GM03348 (cell line): ENCODE measurements at regions not wholly inside any gene's neighbourhood (a gene's known extent, or its start where the extent isn't known, plus 50 kb on each side); places are given as distances from the start of the nearest gene placed in this dataset.

Experiments
- DNase-seq: peaks from one replicate; pipeline ENCODE4 v3.0.0; 2012; ENCODE audit warnings: low spot score

DNA sequence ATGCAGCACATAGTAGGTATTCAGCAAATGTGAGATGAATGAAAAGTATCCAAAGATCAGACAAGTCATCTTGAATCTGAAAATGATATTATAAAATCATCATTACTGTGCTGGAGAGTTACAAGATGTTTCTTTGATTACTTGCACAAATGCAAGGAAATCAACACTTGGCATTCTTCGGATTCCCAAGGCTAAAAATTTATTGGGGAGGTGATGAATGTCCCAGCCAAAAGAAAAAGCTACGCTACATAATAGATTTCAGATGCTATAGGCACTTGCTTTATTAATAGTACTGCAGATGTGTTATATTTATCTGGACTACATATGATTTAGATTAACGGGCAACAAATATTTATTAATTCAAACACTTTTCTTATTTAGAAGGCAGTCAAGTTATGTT is 286.7 kb upstream of the TENM3 start:
- DNase-seq, result peak; percentile 35

DNA sequence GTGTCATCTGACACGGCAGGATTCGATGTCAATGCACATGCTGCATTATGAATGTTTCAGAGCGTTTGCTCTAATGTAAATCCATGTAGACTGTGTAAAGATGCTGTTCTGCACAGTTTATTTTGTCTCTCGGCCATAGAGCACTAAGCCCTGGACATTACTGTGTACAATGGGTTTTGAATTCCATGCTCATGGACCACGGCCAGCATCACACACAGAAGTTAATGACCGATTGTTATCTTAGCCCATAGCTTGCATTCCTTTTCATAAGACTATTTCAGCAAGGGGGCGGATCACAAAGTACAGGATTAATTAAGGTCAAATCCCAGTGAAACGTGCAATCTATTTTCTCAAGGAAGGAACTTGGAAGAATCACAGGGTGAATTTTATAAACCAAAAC is 286.1 kb upstream of the TENM3 start:
- DNase-seq, result peak; percentile 63

DNA sequence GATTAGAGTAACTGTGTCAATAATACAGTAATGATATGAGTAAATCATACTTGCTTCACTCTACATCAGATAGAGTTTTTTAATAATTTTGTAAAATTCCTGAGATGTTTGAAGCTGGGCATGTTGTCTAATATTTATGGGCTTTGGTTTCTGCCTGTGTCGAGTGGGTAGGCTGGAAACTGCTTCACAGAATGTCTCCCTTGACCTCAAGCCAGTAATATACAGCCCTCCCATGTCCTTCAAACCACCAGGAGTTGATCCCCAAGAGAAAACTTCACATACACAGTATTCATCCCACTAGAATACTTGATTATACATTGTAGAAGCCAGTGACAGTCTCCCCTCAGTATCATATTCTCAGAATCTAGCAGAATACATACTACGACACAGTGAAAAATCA is 284.8 kb upstream of the TENM3 start:
- peak; percentile 37 for DNase-seq

DNA sequence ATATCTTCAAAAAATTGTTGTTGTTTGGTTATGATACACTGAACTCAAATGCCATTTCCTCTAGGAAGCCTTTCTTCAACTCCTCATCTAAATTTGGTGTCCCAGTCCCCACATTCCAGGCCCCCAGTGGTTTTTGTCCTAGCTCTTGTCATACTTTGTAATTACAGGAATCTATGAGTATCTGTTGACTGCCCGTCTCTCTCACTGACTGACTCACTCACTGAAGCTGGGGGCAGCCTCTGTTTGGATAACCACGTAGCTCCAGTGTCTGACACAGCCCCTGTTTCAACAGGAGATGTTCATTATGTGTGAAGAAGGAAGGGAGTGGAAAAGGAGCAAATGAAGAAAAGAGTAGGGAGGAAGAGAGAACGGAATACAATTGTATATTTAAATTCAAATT is 284.1 kb upstream of the TENM3 start:
- peak; percentile 68 for DNase-seq

DNA sequence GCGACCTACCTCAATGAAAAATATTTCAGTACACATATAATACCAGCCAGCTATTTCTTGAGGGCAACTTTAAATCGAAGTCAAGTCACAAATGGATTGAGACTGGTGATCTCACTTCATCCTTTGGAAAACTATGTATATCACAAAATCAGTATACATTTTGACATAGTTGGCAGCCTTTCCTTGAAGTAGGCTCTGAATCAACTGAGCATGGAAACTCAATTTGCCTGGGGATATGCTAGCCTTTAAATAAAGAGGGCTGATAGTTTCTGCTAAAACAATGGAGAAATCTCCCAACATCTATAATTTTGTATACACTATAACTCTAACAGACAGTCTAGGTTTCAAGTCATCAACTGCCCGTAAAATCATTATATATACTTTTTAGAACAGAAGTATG is 282.8 kb upstream of the TENM3 start:
- no peak for DNase-seq

DNA sequence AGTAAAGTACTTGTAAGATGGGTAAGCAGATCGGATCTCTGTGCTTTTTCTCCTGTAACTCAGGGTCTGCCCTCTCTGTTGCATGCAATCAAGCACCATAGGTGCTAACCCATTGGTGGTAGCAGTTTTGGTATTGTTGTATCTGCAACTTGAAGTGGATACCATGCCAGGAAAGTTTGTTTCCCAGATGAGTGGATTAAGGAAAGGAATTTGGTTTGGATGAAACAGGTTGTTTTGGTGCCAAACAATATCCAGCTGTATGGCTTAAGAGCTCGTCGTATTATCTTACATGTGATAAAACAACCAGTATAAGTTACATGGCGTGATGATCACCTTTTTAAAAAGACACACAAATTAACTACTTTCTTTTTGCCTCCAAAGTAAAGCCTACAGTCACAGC is 280.9 kb upstream of the TENM3 start:
- DNase-seq, result peak; percentile 10

DNA sequence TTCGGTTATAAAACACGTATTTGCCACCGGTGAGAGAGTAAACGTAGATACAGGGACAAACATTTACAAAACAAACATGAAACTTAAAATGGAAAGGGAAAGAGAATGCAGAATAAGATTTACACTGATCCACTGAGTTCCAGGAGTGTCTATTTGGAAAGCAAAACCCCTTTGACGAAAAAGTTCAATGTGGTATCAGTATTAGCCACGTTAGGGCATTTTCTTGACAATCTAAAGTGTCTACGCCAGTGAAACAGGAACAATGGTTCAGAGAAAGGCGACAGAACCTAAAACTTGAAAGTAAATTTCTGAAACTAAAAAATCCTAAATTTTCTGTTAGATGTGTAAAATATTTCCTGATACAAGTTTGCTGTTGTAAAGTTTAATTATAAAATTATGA is 278.5 kb upstream of the TENM3 start:
- no peak for DNase-seq

DNA sequence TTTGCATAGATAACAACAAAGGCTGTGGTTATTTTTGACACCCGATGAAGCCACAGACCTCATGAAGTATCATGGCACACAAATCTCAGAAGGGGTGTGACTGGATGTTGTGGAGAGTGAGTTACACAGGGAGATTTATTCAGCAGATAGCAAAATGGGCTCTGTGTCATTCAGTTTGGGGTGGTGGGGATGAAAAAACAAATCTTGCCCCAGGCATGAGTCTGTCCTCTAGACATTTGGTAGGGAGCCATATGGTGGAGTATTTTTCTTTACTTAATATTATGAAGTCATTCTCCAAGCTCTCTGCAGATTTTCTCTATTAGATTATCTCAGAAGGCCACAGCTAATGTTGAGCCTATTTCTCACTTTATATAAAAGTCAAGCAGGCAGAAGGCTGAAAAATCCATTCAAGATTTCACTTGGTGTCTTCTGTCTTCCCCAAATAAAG is 277.1 kb upstream of the TENM3 start:
- DNase-seq, result peak; percentile 53

DNA sequence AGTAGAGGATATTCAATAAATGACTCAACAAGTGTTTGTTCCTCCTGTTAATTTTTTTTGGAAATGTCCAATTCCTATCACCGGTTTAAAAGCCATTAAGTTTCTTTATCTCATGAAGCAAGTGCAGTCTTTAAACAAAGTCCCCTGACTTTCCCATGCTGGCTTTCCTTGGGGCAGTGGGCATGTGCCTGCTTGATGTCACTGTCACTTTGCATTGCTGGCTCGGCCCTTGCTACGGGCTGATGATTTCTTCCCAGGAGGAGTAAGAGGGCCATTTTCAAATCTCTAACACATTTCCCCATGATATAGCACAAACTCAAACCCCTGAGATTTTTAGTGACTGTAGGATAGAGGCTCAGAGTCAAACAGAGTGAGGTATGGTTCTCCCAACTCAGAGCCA is 275.8 kb upstream of the TENM3 start:
- DNase-seq, result no peak

DNA sequence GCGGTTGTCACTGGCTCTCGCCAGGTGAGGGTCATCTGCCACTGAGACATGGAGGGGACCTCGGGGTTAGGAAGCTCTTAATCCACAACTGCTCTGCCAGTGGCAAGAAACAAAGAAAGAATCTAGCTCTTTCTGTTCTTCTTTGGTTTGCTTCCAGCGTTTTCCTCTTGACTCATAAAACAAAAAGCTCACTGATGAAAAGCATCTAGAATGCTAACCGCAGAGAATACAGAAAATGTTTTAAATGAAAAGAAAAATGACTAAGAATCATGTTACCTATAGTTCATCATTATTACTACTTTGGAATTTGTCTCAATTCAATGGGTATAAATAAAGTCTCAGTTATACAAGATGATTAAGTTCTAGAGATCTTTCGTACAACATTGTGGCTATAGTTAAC is 274.8 kb upstream of the TENM3 start:
- peak; percentile 47 for DNase-seq

DNA sequence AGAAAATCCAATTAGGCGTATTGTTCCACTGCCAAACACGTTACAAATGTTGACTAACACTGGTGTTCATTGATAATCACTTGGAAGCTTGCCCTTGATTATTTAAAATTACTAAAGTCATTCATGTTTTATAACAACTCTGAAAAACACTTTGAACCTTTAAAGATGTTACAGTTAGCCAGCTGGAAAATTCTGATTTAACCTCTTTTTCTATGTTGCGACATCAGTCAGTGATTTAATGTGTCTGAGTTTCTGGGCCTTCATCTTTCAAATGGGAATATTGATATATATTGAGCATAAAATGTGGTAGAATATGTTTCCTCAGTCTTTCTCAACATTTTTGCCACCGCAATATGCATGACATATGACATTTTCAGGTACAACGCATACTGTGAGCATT is 274.1 kb upstream of the TENM3 start:
- DNase-seq, result no peak

DNA sequence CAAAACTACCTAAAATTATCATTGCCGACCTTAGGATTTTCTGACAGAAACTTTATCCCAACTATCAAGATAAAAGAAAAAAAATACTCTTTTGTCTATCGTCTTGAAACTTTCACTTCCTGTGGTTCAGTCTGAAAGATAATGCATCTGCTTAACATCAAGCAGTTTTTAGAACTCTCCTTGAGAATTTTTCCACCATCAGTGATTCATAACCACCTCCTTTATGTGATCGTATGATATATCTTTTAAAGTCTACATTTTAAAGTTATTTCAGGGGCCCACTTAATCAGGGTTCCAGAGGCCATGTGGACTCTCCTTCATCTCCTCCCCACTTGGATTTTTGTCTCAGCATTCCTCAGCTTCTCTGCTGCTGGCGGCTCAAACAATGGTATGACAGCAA is 272.8 kb upstream of the TENM3 start:
- DNase-seq, result peak; percentile 15

DNA sequence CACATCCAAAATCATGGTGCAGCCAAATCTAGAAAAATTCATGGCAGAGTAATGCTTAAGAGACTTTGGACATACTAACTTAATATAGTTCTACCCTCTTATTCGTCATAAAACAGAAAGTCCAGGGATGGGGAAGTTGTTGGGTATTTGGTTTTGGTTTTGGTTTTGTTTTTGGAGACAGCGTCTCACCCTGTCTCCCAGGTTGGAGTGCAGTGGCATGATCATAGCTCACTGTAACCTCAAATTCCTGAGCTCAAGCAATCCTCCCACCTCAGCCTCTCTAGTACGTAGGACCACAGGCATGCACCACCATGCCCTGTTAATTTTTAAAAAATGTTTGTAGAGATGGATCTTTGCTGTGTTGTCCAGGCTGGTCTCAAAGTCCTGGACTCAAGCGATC is 271.8 kb upstream of the TENM3 start:
- no peak for DNase-seq

DNA sequence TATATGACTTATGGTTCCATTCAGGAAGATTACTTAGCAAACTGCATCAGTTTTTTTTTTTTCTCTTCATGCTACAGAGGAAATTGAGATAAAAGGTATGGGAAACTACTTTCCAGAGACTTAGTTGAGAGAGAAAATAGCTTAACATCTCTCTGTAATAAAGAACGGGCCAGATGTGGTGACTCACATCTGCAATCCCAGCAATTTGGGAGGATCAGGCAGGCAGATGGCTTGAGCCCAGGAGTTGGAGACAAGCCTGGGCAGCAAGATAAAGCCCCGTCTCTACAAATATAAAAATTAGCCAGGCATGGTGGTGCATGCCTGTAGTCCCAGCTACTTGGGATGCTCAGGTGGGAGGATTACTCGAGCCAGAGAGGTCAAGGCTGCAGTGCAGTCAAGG is 271.2 kb upstream of the TENM3 start:
- DNase-seq, result peak; percentile 39

DNA sequence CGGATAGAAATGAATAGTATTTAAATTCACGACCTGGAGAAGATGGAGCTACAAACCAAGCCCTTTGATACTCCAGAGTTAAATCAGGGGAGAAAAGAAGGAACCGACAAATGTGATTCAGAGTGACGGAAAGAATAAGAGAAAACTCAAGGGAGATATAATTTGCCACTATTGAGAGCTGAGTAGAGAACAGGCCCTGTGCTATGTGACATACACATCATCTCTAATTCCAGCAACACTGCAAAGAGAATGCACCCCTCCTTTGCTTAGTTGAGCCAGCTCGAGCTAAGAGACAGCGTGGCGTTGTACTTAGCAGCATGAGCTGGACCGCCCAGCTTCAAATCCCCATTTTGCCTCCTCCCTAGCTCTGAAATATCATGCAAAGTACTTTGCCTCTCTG is 266.4 kb upstream of the TENM3 start:
- no peak for DNase-seq

DNA sequence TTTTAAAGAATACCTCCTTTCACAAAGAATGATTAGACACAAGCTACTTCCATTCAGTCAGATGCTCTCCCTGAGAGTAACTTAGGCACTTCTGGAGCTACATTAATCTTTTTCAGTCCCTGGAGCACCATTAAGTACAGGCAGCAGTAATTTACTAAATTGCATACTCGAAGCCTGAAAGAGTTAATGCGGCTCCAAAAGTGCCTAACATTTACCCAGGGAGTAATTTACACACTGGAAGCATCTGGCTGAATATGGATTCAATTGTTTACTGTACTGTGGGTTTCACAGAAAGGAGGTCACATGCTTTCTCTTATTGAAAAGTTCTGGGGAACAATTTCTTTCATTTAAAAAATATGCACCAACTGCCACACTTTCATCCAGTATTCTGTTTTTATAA is 260.8 kb upstream of the TENM3 start:
- DNase-seq, result no peak

DNA sequence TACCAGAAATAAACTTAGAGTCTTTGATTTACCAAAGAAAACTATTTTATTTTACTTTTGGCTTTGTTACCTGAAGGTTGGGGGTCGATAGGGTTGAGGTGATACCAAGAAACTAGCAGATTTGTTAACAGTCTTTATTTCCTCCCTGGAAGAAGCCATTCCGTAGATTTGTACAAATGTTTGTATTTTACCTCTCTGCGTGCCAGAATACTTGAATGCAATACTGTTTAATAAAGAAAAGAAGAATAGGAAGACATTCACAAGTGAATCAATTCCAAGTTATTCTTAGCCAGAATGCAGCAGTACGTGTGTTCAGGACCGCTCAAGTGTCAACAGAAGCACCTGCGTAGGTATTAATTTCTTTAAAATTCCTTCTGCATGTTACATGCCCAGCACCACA is 260.3 kb upstream of the TENM3 start:
- DNase-seq, result no peak

DNA sequence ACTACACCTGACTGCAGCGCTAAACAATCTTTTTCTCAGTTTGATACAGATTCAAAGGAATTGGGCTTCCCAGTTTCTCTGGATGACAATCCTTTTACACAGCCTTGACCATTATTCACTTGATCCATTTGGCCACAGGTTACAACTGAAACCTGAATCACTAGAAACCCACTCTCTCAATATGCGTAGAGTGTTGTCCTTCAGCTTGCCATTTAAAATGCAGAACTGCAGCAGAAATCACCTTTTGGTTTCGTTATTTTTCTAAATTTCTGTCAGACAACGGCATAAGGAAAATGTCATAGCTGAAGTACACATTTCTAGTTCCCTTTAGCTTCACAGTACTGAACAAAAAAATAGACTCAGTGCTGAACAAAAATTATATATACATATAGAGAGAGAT is 255.8 kb upstream of the TENM3 start:
- DNase-seq, result no peak

DNA sequence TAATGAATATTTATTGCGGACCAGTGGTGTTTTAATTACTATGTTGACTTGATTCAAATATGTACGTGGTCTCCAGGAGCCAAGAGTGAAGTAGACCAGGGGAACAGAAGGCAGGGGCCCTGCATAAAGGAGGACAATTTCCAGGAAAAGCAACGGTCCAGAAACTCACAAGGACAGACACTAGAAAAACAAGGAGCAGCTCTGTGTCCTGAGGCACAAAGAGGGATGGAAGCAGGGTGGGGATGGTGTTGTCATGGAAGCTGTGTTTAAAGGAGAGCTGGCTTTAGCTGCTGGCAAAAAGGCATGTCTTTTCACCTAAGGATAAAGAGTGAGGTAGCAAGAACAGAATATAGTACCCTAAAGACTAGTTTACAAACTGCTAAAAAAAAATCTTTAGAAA is 254.1 kb upstream of the TENM3 start:
- no peak for DNase-seq

DNA sequence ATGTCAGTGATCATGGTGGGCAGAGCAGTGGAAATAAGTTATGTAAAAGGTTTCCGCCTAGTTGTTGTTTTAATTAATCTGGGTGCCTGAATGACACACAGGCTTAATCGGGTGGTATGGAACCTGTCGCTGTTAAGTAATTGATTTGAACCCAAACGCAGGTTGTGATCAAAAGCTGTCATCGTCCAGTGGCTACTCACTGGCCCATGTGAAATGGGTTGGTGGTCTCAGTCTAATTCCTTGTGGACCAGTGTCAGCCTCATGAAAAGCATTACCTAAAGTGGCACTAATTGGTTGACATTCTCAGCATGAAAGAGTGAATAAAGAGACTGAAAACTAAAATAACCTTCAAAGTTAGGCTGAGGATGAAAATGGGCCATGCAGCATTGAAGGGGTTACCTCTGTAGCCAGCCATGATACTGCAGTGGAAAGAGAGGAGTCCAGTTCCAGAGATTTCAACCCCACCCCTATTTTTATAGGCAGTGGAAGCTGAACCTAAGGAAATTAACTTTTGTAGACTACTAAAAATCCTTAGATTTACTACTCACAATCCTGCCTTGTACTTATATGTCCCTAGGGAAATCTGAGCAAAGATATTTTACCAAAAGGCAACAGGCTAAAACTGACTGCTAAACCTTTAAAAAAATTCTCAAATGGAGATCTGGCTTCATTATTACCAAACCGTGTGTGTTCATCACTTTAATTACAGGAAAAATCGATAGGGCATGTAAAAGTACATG is 251.7 kb upstream of the TENM3 start:
- no peak for DNase-seq

DNA sequence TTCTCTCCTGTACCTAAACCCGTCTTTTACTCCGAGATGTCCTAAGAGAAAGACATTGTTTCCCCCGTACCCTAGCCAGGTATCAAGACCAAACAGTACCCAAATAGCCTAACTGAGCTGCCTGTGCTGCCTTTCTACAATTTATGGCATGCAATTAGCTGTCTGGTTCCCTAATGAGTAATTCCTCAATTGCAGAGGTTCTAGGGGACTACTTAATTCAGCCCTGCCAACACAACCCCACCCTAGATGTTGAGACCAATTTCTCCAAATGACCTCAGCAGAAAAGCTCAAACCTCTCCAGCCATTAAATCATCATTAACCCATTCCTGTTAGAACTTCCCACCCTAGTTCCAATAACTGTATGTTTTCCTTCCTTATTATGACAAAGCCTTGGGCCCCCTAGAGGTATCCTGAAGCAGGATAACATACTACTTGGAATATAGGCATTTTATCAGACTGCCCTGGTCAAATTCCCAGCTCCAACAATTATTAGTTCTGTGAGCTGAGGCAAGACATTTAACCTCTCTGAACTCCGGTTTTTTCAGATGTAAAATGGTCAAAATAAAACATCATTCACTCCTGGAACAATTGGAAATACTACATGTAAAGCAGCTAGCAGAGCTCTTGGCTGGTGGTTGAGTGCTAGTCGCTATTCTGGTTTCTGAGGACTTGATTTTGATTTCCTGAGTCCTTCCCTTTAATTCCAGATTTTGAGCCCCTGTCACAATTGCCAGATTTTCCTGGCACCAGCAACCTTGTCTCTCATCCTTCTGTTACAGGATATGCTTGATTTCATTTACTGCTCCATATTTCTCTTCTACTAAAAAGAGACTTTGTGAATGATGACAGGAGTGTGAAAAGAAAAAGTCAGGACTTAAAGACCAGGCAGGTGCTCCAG is 244.6 kb upstream of the TENM3 start:
- no peak for DNase-seq

DNA sequence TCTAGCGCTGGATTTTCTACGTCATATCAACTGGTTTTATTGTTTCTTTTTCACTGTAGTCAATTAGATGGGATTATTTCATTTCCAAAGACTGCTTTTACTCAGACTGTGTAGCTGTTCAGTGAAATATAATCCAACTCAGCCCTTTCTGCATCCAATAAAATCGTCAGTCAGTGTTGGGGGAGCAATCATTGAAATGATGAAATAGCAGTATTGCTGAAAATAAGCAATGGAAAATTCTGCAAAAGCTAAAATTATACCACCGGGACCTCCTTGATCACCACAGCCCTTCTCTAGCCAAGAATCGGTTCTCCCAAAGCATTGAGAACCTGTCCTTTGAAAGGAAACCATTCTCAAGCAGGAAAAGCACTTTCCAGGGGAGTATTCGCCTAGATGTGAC is 243.1 kb upstream of the TENM3 start:
- DNase-seq, result no peak

DNA sequence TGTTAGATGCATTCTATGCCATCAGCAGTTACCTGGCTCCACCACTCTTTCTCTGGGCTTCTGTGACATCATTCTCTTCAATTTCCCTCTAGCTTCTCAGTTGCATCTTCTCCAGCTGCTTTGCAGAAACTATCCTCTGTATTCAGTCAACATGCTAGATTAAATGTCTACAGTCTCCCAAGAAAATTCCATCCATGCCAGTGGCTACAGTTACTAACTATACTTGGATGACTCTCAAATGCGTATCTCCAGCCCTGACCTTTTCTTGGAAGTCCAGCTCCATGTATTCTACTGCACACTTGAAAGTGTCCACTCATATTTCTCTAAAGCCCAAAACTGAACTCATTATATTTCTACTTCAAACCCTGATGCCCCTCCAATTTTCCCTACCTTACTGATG is 232.3 kb upstream of the TENM3 start:
- peak; percentile 37 for DNase-seq

DNA sequence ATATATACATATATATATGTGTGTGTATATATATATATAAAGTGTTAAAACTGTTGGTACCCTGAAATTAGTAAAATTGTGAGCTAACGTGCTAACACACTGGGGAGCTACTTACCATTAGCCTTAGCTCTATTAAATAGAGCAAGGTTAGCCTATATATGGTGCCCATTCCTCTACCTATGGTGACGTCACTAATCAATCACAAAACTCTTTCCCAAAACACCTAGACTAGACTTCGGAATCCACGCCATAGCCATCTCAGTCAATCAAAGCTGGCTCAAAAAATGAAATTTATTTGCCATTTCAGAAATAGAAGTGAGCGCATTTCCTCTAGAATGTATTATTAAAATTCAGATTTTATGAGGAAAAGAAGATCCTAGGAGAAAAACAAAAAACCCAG is 229.0 kb upstream of the TENM3 start:
- no peak for DNase-seq
